ENCODE measurements at regions not wholly inside any gene's neighbourhood (a gene's known extent, or its start where the extent isn't known, plus 50 kb on each side); places are given as distances from the start of the nearest gene placed in this dataset.
A peak's percentile ranks its signal among the peaks of the same experiment; 100 is the strongest.

DNA sequence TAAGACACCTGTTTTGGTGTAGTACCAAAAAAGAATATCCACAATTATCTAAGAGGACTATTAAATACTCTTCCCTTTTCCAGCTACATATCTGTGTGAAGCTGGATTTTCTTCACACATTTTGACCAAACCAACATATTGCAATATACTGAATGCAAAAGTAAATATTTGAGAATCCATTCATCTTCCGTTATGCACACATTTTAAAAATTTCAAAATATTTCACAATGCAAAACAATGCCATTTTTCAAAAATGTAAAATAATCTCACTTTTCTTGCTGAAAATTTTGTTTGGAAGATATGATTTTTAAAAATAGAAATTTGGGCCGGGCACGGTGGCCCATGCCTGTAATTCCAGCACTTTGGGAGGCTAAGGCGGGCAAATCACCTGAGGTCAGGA is 133.9 kb upstream of the FUT8 start:
- H3K27me3 ChIP-seq, result no peaks in the 10 kb centered on the region
- no peaks in the 10 kb centered on the region for H3K36me3 ChIP-seq
- H3K4me1 ChIP-seq, result peaks cover 0 to 20% (median 3%) of the 10 kb centered on the region in 4 donors
- no peak for DNase-seq
- TF ChIP-seq POLR2A (IDR thresholded peaks at IDR 0.05), result no peak
- TF ChIP-seq, protein P1, sequence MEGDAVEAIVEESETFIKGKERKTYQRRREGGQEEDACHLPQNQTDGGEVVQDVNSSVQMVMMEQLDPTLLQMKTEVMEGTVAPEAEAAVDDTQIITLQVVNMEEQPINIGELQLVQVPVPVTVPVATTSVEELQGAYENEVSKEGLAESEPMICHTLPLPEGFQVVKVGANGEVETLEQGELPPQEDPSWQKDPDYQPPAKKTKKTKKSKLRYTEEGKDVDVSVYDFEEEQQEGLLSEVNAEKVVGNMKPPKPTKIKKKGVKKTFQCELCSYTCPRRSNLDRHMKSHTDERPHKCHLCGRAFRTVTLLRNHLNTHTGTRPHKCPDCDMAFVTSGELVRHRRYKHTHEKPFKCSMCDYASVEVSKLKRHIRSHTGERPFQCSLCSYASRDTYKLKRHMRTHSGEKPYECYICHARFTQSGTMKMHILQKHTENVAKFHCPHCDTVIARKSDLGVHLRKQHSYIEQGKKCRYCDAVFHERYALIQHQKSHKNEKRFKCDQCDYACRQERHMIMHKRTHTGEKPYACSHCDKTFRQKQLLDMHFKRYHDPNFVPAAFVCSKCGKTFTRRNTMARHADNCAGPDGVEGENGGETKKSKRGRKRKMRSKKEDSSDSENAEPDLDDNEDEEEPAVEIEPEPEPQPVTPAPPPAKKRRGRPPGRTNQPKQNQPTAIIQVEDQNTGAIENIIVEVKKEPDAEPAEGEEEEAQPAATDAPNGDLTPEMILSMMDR (IDR thresholded peaks at IDR 0.05), result no peak
- no peaks in the 10 kb centered on the region for H3K9me3 ChIP-seq
- H3K27ac ChIP-seq, result no peak overlapping the region
- no peak overlapping the region for H3K4me3 ChIP-seq

DNA sequence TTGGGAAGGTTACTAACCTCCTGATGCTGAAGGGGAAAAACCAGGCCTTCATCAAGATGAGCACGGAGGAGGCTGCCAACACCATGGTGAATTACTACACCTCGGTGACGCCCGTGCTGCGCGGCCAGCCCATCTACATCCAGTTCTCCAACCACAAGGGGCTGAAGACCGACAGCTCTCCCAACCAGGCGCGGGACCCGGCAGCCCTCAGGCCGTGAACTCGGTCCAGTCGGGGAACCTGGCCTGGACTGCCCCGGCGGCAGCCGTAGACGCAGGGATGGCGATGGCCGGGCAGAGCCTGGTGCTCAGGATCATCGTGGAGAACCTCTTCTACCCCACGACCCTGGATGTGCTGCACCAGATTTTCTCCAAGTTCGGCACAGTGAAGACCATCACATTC is 133.0 kb upstream of the FUT8 start:
- Histone ChIP-seq H3K4me3 (no peak overlapping the region), H3K36me3 (no peaks in the 10 kb centered on the region), H3K4me1 (peaks cover 0 to 20% (median 5%) of the 10 kb centered on the region in 4 donors), H3K9me3 (no peaks in the 10 kb centered on the region), H3K27me3 (no peaks in the 10 kb centered on the region), H3K27ac (no peak overlapping the region)
- no peak for DNase-seq
- TF ChIP-seq POLR2A (IDR thresholded peaks at IDR 0.05), result no peak
- TF ChIP-seq, protein P1 (IDR thresholded peaks at IDR 0.05), result no peak

DNA sequence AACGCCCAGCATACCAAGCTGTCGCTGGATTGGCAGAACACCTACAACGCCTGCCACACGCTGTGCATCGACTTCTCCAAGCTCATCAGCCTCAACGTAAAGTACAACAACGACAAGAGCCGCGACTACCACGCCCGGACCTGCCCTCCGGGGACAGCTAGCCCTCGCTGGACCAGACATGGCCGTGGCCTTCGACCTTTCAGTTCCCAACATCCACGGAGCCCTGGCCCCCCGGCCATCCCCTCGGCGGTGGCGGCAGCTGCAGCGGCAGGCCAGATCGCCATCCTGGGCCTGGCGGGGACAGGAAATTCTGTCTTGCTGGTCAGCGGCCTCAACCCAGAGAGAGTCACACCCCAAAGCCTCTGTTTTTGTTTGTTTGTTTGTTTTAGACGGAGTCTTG is 132.6 kb upstream of the FUT8 start:
- no peak overlapping the region for H3K27ac ChIP-seq
- no peaks in the 10 kb centered on the region for H3K27me3 ChIP-seq
- TF ChIP-seq, protein P1 (IDR thresholded peaks at IDR 0.05), result no peak
- no peak for TF ChIP-seq POLR2A (IDR thresholded peaks at IDR 0.05)
- no peak for DNase-seq
- no peaks in the 10 kb centered on the region for H3K9me3 ChIP-seq
- peaks cover 0 to 20% (median 5%) of the 10 kb centered on the region in 4 donors for H3K4me1 ChIP-seq
- H3K4me3 ChIP-seq, result no peak overlapping the region
- H3K36me3 ChIP-seq, result no peaks in the 10 kb centered on the region

- H3K4me1 ChIP-seq, result peaks cover 0 to 20% (median 5%) of the 10 kb centered on the region in 4 donors
- TF ChIP-seq, protein P1 (IDR thresholded peaks at IDR 0.05), result no peak
- TF ChIP-seq POLR2A (IDR thresholded peaks at IDR 0.05), result no peak
- H3K36me3 ChIP-seq, result no peaks in the 10 kb centered on the region
- DNase-seq, result no peak
- H3K4me3 ChIP-seq, result no peak overlapping the region
- H3K27me3 ChIP-seq, result no peaks in the 10 kb centered on the region
- H3K9me3 ChIP-seq, result no peaks in the 10 kb centered on the region
- H3K27ac ChIP-seq, result no peak overlapping the region
Observed at GRCh38 chr14:65280653-65281052, 131.9 kb upstream of the FUT8 start.

- peaks cover 0 to 26% (median 7%) of the 10 kb centered on the region in 4 donors for H3K4me1 ChIP-seq
- H3K27me3 ChIP-seq, result no peaks in the 10 kb centered on the region
- no peak for DNase-seq
- no peaks in the 10 kb centered on the region for H3K9me3 ChIP-seq
- TF ChIP-seq POLR2A (IDR thresholded peaks at IDR 0.05), result no peak
- TF ChIP-seq, protein P1 (IDR thresholded peaks at IDR 0.05), result no peak
- H3K27ac ChIP-seq, result peak overlapping the region; percentile 15 to 70 (median 56)
- no peaks in the 10 kb centered on the region for H3K36me3 ChIP-seq
- peak overlapping the region; percentile 9 to 25 (median 24) for H3K4me3 ChIP-seq
Observed at GRCh38 chr14:65281991-65282895, 130.3 kb upstream of the FUT8 start.
